ENCODE measurements at regions not wholly inside any gene's neighbourhood (a gene's known extent, or its start where the extent isn't known, plus 50 kb on each side); places are given as distances from the start of the nearest gene placed in this dataset.

GRCh38 chr4:41432219-41432618 is 105.7 kb upstream of the LIMCH1 start (continued):
- TF ChIP-seq SRF (IDR thresholded peaks at IDR 0.05; ENCODE audit: low read depth in 2 of 2, low read length in 2 of 2) (no peak), EGR1 (IDR thresholded peaks at IDR 0.05; ENCODE audit: borderline replicate concordance in 1 of 2, low read depth in 2 of 2, low read length in 2 of 2) (no peak), NR2C2 (IDR thresholded peaks at IDR 0.05; ENCODE audit: borderline replicate concordance, control insufficient read depth, insufficient read length, low read depth) (no peak), USF1 (IDR thresholded peaks at IDR 0.05; ENCODE audit: borderline replicate concordance, extremely low read length, insufficient read depth, low read depth, low read length) (no peak)

GRCh38 chr4:41432881-41433280 is 105.1 kb upstream of the LIMCH1 start:
- ChIA-PET RAD21 (ENCODE audit: unreplicated experiment) (no interaction called here), SMC1A (ENCODE audit: uncharacterized antibody, unreplicated experiment) (no interaction called here), POLR2A (no interaction called here), CTCF (no interaction called here)
- Histone ChIP-seq H3K4me2 (ENCODE audit: control insufficient read depth, insufficient read depth) (no peak overlapping the region), H3K4me3 (no peak overlapping the region), H3K36me3 (ENCODE audit: control insufficient read depth in 2 of 2, insufficient read depth in 2 of 2, low read length in 1 of 2) (no peaks in the 10 kb centered on the region), H3K27ac (ENCODE audit: control insufficient read depth, insufficient read depth) (no peak overlapping the region), H3K4me1 (ENCODE audit: control insufficient read depth, insufficient read depth, low read length) (no peaks in the 10 kb centered on the region), H3K9me3 (replicated peaks; ENCODE audit: control insufficient read depth, insufficient read depth, low read length) (no peaks in the 10 kb centered on the region), H4K20me1 (ENCODE audit: control insufficient read depth, insufficient read depth) (no peaks in the 10 kb centered on the region), H3K79me2 (ENCODE audit: control insufficient read depth, insufficient read depth, low read length) (no peaks in the 10 kb centered on the region), H3K27me3 (replicated peaks in 1 of 2; ENCODE audit: control insufficient read depth in 2 of 2, insufficient read depth in 2 of 2, low read length in 1 of 2) (no peaks in the 10 kb centered on the region; a peak in 1 of 4 replicates), H3K9ac (ENCODE audit: control insufficient read depth, insufficient read depth, low read length) (no peak overlapping the region), H2AFZ (ENCODE audit: control insufficient read depth, low read depth, low read length) (no peak overlapping the region)
- BruUV-seq (replicated peaks): no TSS peak
- intact Hi-C loops (cut with micrococcal nuclease; ENCODE audit: unreplicated experiment): no loop called here
- 35% methylated on average over 5 of the region's 5 CpGs for WGBS (ENCODE audit: insufficient coverage, insufficient replicate concordance, low lambda C conversion rate, missing lambda C conversion rate)
- DNase-seq (ENCODE audit: low read depth, low spot score) (no peak), ATAC-seq (no peak), FAIRE-seq (no peak)
- in situ Hi-C loops (cut with MboI): no loop called here
- TF ChIP-seq ZNF687 (IDR thresholded peaks at IDR 0.05) (no peak), MEF2B (IDR thresholded peaks at IDR 0.05; ENCODE audit: partially characterized antibody, poor library complexity, severe bottlenecking) (no peak), TARDBP (IDR thresholded peaks at IDR 0.05; ENCODE audit: borderline replicate concordance) (no peak), CBFB (IDR thresholded peaks at IDR 0.05; ENCODE audit: low read depth) (no peak), MAX (IDR thresholded peaks at IDR 0.05; ENCODE audit: low read depth, low read length) (no peak), JUND (IDR thresholded peaks at IDR 0.05; ENCODE audit: low read depth, low read length) (no peak), GABPA (IDR thresholded peaks at IDR 0.05; ENCODE audit: low read depth) (no peak), ZBTB11 (CRISPR knock-in tag; IDR thresholded peaks at IDR 0.05) (no peak), EZH2 (IDR thresholded peaks at IDR 0.05; ENCODE audit: borderline replicate concordance, control insufficient read depth, low read depth, low read length) (no peak), SMAD5 (IDR thresholded peaks at IDR 0.05; ENCODE audit: low read depth) (no peak), BCL11A (IDR thresholded peaks at IDR 0.05; ENCODE audit: low read depth, low read length) (no peak), PAX5 (IDR thresholded peaks at IDR 0.05; ENCODE audit: borderline replicate concordance, low read depth, low read length) (no peak)
